ENCODE measurements at regions not wholly inside any gene's neighbourhood (a gene's known extent, or its start where the extent isn't known, plus 50 kb on each side); places are given as distances from the start of the nearest gene placed in this dataset.

DNA sequence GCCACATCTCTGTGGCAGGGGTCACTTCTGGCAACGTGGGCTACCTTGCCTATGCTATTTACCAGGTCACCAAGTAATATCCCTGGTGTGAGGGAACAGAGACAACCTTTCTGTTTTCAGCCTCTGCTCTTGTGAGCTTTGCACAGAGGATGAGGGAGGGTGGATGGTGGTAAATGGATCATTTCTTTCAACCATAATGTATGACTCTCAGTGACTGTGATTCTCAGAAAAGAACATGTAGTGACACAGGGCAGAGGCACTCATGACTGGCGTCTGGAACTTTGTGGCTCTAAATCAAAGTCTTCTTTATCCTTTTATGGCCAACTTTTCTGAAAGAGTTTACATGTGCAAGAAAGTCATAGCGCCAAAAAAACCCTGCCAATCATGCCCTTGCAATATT is 153.5 kb upstream of the USP24 start:
- TF ChIP-seq POLR2A (IDR thresholded peaks at IDR 0.05; ENCODE audit: low read depth, low read length) (no peak), POLR2AphosphoS5 (IDR thresholded peaks at IDR 0.05; ENCODE audit: low read depth, low read length) (no peak)
